Activated CD8-positive, alpha-beta memory T cell treated with anti-CD3 and anti-CD28 coated beads, Interleukin-2, amount 50 U/mL, for 48 hours (primary cell): ENCODE measurements at regions not wholly inside any gene's neighbourhood (a gene's known extent, or its start where the extent isn't known, plus 50 kb on each side); places are given as distances from the start of the nearest gene placed in this dataset.
"Not testable (repeated sequence)": the region's sequence is repeated elsewhere in the genome, so short reads cannot be mapped to it uniquely, and the experiment has no call there.

ENCODE experiments used
- DNase-seq: peaks from one replicate; pipeline ENCODE4 v3.0.0-alpha.2; 2020

- DNase-seq: no peak
Observed at GRCh38 chr14:103271189-103271588, 62.8 kb upstream of the EIF5 start.

GRCh38 chr14:103273145-103273744 lies 60.8 kb upstream of the EIF5 start:
- no peak for DNase-seq

- no peak for DNase-seq
Observed at GRCh38 chr14:103273745-103274615, 60.1 kb upstream of the EIF5 start.

- no peak for DNase-seq
Observed at GRCh38 chr14:103275000-103275399, 59.0 kb upstream of the EIF5 start.

- DNase-seq: no peak
Observed at GRCh38 chr14:103277931-103278330, 56.1 kb upstream of the EIF5 start.

- no peak for DNase-seq
Observed at GRCh38 chr14:103279142-103280025, 54.7 kb upstream of the EIF5 start.

- no peak for DNase-seq
Observed at GRCh38 chr14:103280278-103280928, 53.6 kb upstream of the EIF5 start.

- DNase-seq: no peak
Observed at GRCh38 chr14:103281496-103282231, 52.4 kb upstream of the EIF5 start.

- not testable (repeated sequence) for DNase-seq
Observed at GRCh38 chr14:103282309-103282708, 51.7 kb upstream of the EIF5 start.

GRCh38 chr14:103282932-103283331 lies 51.1 kb upstream of the EIF5 start:
- DNase-seq: no peak

- DNase-seq: no peak
Observed at GRCh38 chr14:103283916-103284315, 50.1 kb upstream of the EIF5 start.
